HG03060 (cell line): ENCODE measurements at regions not wholly inside any gene's neighbourhood (a gene's known extent, or its start where the extent isn't known, plus 50 kb on each side); places are given as distances from the start of the nearest gene placed in this dataset.

Experiments used
- ATAC-seq: cut with Tn5 transposase; IDR thresholded peaks from one replicate; pipeline ENCODE4 v1.9.1; 2021; ENCODE audit warnings: low read depth, moderate number of reproducible peaks; ENCODE audit not compliant: unreplicated experiment

DNA sequence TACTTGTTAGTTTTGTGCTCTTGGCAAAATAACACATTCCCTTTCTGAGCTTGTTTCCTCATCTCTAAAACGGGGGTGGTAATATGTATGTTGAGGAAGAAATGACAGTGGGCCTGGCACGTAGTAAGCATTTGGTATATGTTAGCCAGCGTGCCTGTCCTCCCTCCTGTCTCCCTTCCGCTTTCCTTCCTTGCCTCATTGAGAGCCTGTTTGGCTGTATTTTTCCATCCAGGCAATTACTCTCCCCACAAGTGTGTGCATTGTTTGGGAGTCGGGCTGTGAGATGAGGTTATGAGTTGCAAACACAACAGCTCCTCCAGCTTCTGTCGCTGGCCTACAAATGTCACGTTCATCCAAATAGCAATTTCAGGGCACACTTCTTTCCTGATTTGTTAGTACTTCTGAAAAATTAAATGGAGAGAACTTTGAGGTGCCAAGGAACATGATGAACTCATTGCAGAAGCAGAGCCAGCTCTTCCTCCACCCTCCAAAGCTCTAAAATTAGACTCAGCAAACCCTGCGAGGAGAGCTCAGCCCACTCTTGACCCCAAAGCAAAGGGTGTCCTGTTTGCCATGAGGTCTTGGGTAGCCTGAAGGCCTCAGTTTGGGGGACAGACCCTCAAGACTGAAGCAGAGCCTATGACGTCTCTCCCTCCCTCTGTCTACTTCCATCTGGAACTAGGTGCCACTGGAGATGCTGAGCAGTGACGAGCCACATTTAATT, 50.7 kb upstream of the TOX2 start:
- no peak for ATAC-seq

DNA sequence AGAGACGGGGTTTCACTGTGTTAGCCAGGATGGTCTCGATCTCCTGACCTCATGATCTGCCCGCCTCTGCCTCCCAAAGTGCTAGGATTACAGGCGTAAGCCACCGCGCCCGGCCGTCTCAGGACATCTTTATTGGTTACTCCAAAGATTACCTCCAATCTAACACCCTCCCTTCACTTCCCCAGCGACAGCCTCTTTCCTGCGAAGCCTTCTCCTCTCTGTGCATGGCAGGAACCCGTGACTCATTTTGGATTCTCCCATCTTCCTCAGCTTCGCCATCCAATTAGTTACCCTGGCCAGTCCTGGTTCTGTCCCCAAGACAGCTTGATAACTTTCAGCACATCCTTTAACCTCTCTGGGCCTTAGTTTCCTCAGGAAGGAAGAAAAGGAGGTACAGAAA, 51.3 kb upstream of the TOX2 start:
- no peak for ATAC-seq

DNA sequence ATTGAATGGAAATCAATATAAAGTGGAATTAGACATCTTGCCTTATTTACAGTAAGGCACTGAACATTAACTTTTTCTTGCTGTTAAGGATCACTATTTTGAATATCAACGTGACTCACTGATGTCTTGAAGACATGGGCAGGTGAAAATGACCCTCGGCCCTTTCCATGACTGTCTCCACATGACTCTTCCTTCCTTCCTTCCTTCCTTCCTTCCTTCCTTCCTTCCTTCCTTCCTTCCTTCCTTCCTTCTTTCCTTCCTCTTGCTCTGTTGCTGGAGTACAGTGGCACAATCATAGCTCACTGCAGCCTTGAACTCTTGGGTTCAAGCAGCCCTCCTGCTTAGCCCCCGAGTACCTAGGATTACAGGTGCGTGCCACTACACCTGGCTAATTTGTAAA, 52.2 kb upstream of the TOX2 start:
- ATAC-seq: no peak

GRCh38 chr20:43859994-43860393, 54.7 kb upstream of the TOX2 start:
- no peak for ATAC-seq

GRCh38 chr20:43857932-43858331, 56.7 kb upstream of the TOX2 start:
- no peak for ATAC-seq

- ATAC-seq: no peak
Observed at GRCh38 chr20:43857127-43857526, 57.5 kb upstream of the TOX2 start.

- ATAC-seq: no peak
Observed at GRCh38 chr20:43855803-43856202, 58.8 kb upstream of the TOX2 start.

DNA sequence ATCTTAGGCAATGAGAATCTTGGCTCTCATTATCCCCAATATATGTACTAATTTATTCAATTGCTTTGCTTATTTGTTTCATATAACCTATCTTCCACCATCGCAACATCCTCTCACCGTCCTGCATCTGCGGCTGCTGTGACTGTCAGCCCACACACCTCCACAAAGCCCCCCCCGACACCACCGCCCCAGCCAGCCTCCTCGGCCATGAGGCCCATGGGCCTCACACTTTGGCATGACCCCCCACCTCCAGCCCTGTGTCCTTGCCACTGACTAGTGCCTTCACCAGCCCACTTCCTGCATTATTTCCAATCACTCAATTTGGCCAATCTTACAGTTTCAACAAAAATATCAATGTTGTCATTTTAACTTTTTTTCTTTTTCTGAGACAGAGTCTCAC, 60.7 kb upstream of the TOX2 start:
- ATAC-seq: no peak

GRCh38 chr20:43853174-43853803, 61.4 kb upstream of the TOX2 start:
- no peak for ATAC-seq

GRCh38 chr20:43849496-43850186, 65.0 kb upstream of the TOX2 start:
- ATAC-seq: no peak

GRCh38 chr20:43846516-43846905, 68.1 kb upstream of the TOX2 start:
- ATAC-seq: no peak

DNA sequence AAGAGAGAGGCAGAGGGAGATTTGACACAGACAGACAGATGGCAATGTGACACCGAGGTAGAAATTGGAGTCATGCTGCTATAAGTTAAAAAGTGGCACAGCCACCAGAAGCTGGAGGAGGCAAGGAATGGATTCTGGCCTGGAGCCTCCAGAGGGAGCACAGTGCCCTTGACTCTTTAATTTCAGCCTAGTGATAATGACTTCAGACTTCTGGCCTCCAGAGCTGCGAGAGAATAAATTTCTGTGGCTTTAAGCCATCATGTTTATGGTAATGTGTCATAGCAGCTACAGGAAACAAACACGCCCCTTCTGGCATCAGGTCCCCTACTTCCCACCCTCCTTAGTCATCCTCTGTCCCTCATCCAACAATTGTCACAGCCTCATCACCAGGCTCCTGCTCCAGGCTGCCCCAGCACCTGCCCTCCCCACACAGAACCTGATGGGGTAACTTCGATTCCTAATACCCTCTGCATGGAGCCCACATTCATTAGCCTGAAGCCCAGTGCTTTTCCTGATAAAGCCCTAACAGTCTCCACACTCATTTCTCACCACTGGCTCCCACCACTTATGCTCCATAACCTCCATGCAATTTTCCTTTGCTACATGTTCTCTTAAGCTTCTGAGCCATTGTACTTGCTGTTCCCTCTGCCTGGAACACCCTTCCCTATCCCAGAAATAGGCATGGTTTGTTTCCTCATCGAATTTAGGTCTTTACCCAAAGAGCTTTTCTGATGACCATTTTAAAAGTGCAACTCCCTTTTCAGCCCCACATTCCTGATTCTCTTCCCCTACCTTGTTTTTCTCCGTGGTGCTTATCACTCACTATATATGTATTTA, 69.7 kb upstream of the TOX2 start:
- ATAC-seq: no peak

DNA sequence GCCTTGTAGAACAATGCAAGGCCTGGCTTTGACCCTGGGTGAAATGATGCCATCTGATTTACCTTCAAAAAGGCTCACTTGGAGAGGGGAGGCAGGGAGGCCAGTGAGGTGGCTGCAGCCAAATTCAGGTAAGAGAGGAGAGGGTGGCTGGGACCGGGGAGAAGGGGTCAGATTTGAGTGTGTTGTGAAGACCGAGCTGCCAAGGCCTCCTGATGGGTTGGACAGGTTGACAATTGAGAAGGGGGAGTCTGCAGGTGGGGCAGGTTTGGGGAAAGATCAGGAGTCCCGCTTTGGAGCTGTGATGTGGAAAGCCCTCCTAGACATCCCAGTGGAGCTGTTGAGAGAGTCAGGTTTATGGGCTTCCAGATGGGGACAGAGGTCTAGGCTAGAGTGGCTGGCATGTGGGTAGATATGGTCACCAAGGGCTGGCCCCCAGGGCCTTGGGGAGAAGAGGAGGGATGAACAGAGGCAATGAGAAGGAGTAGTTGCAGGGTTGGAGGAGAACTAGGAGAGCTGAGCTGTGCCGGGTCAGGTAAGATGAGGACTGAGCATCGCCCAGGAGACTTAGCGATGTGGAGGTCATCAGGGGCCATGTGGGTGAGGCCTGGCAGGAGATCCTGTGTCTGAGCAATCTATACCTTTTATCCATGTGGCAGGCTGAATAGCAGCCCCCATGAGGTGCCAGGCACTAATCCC, 70.5 kb upstream of the TOX2 start:
- ATAC-seq: no peak

DNA sequence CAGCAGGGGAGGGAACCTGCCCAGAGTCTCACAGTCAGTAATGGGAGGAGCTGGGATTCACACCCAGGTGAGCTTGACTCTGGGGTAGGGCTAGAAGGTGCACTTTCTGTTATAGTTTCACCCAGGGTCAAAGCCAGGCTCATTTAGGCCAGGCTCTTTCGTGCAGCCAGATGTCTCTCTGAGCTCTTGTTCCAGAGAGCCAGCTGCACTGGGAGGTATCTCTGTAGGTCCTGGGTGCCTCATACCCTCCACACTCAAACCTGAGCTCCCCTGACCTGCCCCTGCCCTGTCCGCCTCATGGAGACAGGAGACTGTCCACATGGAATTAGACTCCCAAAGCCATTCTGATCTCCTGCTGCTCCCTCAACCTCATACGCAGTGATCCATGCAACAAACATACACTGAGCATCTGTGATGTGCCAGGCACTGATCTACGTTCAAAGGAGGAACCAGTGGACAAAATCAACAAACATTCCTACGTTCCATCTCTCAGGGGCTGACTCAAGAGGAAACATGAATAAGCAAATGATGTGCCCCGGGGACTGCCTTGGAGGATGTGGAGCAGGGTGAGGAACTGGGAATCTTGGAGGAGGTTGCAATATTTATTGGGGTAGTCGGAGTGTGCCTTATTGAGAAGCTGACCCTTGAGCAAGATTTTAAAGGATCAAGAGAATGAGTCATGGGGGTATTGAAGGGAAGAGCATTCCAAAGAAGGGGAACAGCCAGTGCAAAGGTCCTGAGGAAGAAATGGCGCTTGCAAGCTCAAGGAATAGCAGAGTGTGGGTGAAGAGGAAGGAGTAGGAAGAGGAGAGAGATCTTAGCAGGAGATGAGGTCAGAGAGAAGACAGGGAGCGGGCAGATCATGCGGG, 71.3 kb upstream of the TOX2 start:
- ATAC-seq: no peak

GRCh38 chr20:43842126-43843020, 72.3 kb upstream of the TOX2 start:
- ATAC-seq: no peak

GRCh38 chr20:43840382-43841070, 74.1 kb upstream of the TOX2 start:
- ATAC-seq: no peak

DNA sequence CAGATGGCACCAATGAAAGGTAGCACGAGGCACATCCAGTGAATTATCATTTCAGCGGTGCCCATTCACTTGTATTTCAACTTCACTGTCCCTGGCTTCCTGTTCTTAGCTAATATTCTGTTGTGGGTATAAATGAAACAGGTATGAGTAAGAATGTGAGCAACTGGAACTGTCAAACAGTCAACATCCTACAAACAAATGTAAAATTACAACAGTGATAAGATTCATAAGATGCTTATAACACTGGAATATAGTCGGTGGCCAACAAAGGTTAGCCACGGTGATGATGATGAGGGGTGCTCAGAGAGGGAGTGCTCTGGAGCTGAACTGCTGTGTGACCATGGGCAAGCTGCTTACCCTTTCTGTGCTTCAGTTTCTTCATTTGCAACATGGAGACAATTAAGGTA, 74.9 kb upstream of the TOX2 start:
- ATAC-seq: no peak

DNA sequence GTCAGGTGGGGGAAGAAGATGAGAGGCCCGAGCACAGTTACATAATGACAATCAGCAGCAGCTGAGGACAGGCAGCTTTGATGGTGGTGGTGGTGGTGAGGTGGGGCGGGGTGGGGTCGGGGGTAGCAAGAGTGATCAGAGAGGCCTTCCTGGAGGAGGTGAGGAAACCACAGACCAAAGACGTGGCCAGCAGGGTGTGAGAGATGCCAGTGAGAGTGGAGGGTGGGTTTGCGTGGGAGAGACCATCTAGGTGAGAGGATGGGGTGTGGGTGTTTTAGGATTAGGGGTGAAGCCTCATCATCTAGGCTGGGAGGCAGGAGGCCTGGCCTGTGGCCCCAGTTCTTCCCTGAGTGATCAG, 76.0 kb upstream of the TOX2 start:
- no peak for ATAC-seq
